ENCODE measurements at regions not wholly inside any gene's neighbourhood (a gene's known extent, or its start where the extent isn't known, plus 50 kb on each side); places are given as distances from the start of the nearest gene placed in this dataset.
"Not testable (repeated sequence)": the region's sequence is repeated elsewhere in the genome, so short reads cannot be mapped to it uniquely, and the experiment has no call there.

- no peak for DNase-seq
These were observed 246.4 kb downstream of the ZNF674 start for GRCh38 chrX:46298821-46299220.

- no peak for DNase-seq
These were observed 249.3 kb downstream of the ZNF674 start for GRCh38 chrX:46295963-46296362.

GRCh38 chrX:46294234-46294633 is 251.0 kb downstream of the ZNF674 start:
- no peak for DNase-seq

- DNase-seq = no peak
These were observed 265.3 kb downstream of the ZNF674 start for GRCh38 chrX:46279925-46280313.

- DNase-seq = no peak
These were observed 265.9 kb downstream of the ZNF674 start for GRCh38 chrX:46279214-46279924.

GRCh38 chrX:46278572-46278971 is 266.6 kb downstream of the ZNF674 start:
- no peak for DNase-seq

- DNase-seq = no peak
These were observed 276.8 kb downstream of the ZNF674 start for GRCh38 chrX:46268412-46268811.

- no peak for DNase-seq
These were observed 281.7 kb downstream of the ZNF674 start for GRCh38 chrX:46263494-46263893.

GRCh38 chrX:46262304-46262703 is 282.9 kb downstream of the ZNF674 start:
- DNase-seq = no peak

GRCh38 chrX:46260499-46260898 is 284.7 kb downstream of the ZNF674 start:
- no peak for DNase-seq

GRCh38 chrX:46258356-46258755 is 286.9 kb downstream of the ZNF674 start:
- no peak for DNase-seq

GRCh38 chrX:46257451-46257879 is 287.8 kb downstream of the ZNF674 start:
- DNase-seq = no peak

- DNase-seq = no peak
These were observed 288.3 kb downstream of the ZNF674 start for GRCh38 chrX:46256875-46257274.

- no peak for DNase-seq
These were observed 290.2 kb downstream of the ZNF674 start for GRCh38 chrX:46255046-46255445.

GRCh38 chrX:46254641-46255040 is 290.6 kb downstream of the ZNF674 start:
- no peak for DNase-seq

- no peak for DNase-seq
These were observed 293.5 kb downstream of the ZNF674 start for GRCh38 chrX:46251755-46252154.

- DNase-seq = no peak
These were observed 295.1 kb downstream of the ZNF674 start for GRCh38 chrX:46250151-46250550.

- no peak for DNase-seq
These were observed 297.8 kb downstream of the ZNF674 start for GRCh38 chrX:46247456-46247855.

GRCh38 chrX:46244451-46244850 is 300.8 kb downstream of the ZNF674 start:
- DNase-seq = no peak

- no peak for DNase-seq
These were observed 308.8 kb downstream of the ZNF674 start for GRCh38 chrX:46236411-46236810.

GRCh38 chrX:46235778-46236177 is 309.4 kb downstream of the ZNF674 start:
- DNase-seq = no peak

- no peak for DNase-seq
These were observed 310.4 kb downstream of the ZNF674 start for GRCh38 chrX:46234775-46235174.

GRCh38 chrX:46228389-46228788 is 316.8 kb downstream of the ZNF674 start:
- no peak for DNase-seq

GRCh38 chrX:46226422-46226821 is 318.8 kb downstream of the ZNF674 start:
- no peak for DNase-seq

GRCh38 chrX:46223499-46223898 is 321.7 kb downstream of the ZNF674 start:
- DNase-seq = not testable (repeated sequence)

Data from T-helper 9 cell (primary cell).